ENCODE measurements at regions not wholly inside any gene's neighbourhood (a gene's known extent, or its start where the extent isn't known, plus 50 kb on each side); places are given as distances from the start of the nearest gene placed in this dataset.

- no peaks in the 10 kb centered on the region for H3K4me1 ChIP-seq (ENCODE audit: control insufficient read depth in 4 of 4, insufficient read depth in 4 of 4, low read length in 3 of 4)
- no peak for DNase-seq (ENCODE audit: low spot score)
- H3K9me3 ChIP-seq (ENCODE audit: control insufficient read depth in 4 of 4, low read length in 3 of 4): no peaks in the 10 kb centered on the region
- no peak for TF ChIP-seq ZBTB33 (IDR thresholded peaks at IDR 0.05)
- TF ChIP-seq TAF1 (conservative IDR thresholded peaks at IDR 0.05): no peak
- no peak for TF ChIP-seq GABPA (IDR thresholded peaks at IDR 0.05 in 1 of 2, conservative IDR thresholded peaks at IDR 0.05 in 1 of 2)
- no peaks in the 10 kb centered on the region for H3K27me3 ChIP-seq (ENCODE audit: control insufficient read depth in 4 of 4, insufficient read depth in 4 of 4, low read length in 3 of 4)
- H3K9ac ChIP-seq (ENCODE audit: low read depth in 1 of 2, low read length in 2 of 2): no peak overlapping the region
- H3K36me3 ChIP-seq (ENCODE audit: control insufficient read depth in 4 of 4, insufficient read depth in 3 of 4, low read depth in 1 of 4, low read length in 3 of 4): no peaks in the 10 kb centered on the region
- H3K4me3 ChIP-seq (ENCODE audit: low read depth in 1 of 3, low read length in 3 of 3): no peak overlapping the region
- H3K27ac ChIP-seq (ENCODE audit: low read depth in 1 of 2, low read length in 2 of 2): no peak overlapping the region
Observed at GRCh38 chr2:188138313-188138712, 153.4 kb upstream of the GULP1 start.

- H3K4me1 ChIP-seq (ENCODE audit: control insufficient read depth in 4 of 4, insufficient read depth in 4 of 4, low read length in 3 of 4): no peaks in the 10 kb centered on the region
- no peak for TF ChIP-seq HNF4G (IDR thresholded peaks at IDR 0.05)
- TF ChIP-seq, protein P1, sequence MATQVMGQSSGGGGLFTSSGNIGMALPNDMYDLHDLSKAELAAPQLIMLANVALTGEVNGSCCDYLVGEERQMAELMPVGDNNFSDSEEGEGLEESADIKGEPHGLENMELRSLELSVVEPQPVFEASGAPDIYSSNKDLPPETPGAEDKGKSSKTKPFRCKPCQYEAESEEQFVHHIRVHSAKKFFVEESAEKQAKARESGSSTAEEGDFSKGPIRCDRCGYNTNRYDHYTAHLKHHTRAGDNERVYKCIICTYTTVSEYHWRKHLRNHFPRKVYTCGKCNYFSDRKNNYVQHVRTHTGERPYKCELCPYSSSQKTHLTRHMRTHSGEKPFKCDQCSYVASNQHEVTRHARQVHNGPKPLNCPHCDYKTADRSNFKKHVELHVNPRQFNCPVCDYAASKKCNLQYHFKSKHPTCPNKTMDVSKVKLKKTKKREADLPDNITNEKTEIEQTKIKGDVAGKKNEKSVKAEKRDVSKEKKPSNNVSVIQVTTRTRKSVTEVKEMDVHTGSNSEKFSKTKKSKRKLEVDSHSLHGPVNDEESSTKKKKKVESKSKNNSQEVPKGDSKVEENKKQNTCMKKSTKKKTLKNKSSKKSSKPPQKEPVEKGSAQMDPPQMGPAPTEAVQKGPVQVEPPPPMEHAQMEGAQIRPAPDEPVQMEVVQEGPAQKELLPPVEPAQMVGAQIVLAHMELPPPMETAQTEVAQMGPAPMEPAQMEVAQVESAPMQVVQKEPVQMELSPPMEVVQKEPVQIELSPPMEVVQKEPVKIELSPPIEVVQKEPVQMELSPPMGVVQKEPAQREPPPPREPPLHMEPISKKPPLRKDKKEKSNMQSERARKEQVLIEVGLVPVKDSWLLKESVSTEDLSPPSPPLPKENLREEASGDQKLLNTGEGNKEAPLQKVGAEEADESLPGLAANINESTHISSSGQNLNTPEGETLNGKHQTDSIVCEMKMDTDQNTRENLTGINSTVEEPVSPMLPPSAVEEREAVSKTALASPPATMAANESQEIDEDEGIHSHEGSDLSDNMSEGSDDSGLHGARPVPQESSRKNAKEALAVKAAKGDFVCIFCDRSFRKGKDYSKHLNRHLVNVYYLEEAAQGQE (IDR thresholded peaks at IDR 0.05): no peak
- no peak for TF ChIP-seq FOXA2 (IDR thresholded peaks at IDR 0.05)
- no peaks in the 10 kb centered on the region for H3K36me3 ChIP-seq (ENCODE audit: control insufficient read depth in 4 of 4, insufficient read depth in 3 of 4, low read depth in 1 of 4, low read length in 3 of 4)
- H3K27me3 ChIP-seq (ENCODE audit: control insufficient read depth in 4 of 4, insufficient read depth in 4 of 4, low read length in 3 of 4): no peaks in the 10 kb centered on the region
- no peak overlapping the region for H3K4me3 ChIP-seq (ENCODE audit: low read depth in 1 of 3, low read length in 3 of 3)
- no peak for DNase-seq (ENCODE audit: low spot score)
- H3K9me3 ChIP-seq (ENCODE audit: control insufficient read depth in 4 of 4, low read length in 3 of 4): no peaks in the 10 kb centered on the region
- no peak overlapping the region for H3K9ac ChIP-seq (ENCODE audit: low read depth in 1 of 2, low read length in 2 of 2)
- no peak overlapping the region for H3K27ac ChIP-seq (ENCODE audit: low read depth in 1 of 2, low read length in 2 of 2)
Observed at GRCh38 chr2:188142088-188142487, 149.6 kb upstream of the GULP1 start.

GRCh38 chr2:188142636-188143295, 148.9 kb upstream of the GULP1 start:
- no peak for DNase-seq (ENCODE audit: low spot score)
- no peaks in the 10 kb centered on the region for H3K27me3 ChIP-seq (ENCODE audit: control insufficient read depth in 4 of 4, insufficient read depth in 4 of 4, low read length in 3 of 4)
- 58% methylated on average over 3 of the region's 3 CpGs for WGBS
- H3K9me3 ChIP-seq (ENCODE audit: control insufficient read depth in 4 of 4, low read length in 3 of 4): no peaks in the 10 kb centered on the region
- H3K4me1 ChIP-seq (ENCODE audit: control insufficient read depth in 4 of 4, insufficient read depth in 4 of 4, low read length in 3 of 4): no peaks in the 10 kb centered on the region
- no peaks in the 10 kb centered on the region for H3K36me3 ChIP-seq (ENCODE audit: control insufficient read depth in 4 of 4, insufficient read depth in 3 of 4, low read depth in 1 of 4, low read length in 3 of 4)
- no peak overlapping the region for H3K9ac ChIP-seq (ENCODE audit: low read depth in 1 of 2, low read length in 2 of 2)
- H3K4me3 ChIP-seq (ENCODE audit: low read depth in 1 of 3, low read length in 3 of 3): no peak overlapping the region
- H3K27ac ChIP-seq (ENCODE audit: low read depth in 1 of 2, low read length in 2 of 2): no peak overlapping the region
- no peak for TF ChIP-seq FOXA2 (IDR thresholded peaks at IDR 0.05)
- TF ChIP-seq HNF4G (IDR thresholded peaks at IDR 0.05): no peak
- no peak for TF ChIP-seq GABPA (IDR thresholded peaks at IDR 0.05 in 1 of 2, conservative IDR thresholded peaks at IDR 0.05 in 1 of 2)
- TF ChIP-seq RXRA (IDR thresholded peaks at IDR 0.05): no peak
- no peak for TF ChIP-seq CTCF (IDR thresholded peaks at IDR 0.05; ENCODE audit: low read depth, low read length, missing input control)
- TF ChIP-seq HNF4A (conservative IDR thresholded peaks at IDR 0.05): no peak
- no peak for TF ChIP-seq RAD21 (IDR thresholded peaks at IDR 0.05)
- TF ChIP-seq SP1 (IDR thresholded peaks at IDR 0.05): no peak
- TF ChIP-seq EGR1 (IDR thresholded peaks at IDR 0.05; ENCODE audit: low read depth in 2 of 2): no peak
- TF ChIP-seq JUND (IDR thresholded peaks at IDR 0.05): no peak
- no peak for TF ChIP-seq YY1 (IDR thresholded peaks at IDR 0.05)
- no peak for TF ChIP-seq NR2F2 (IDR thresholded peaks at IDR 0.05)
- TF ChIP-seq, protein P1 (IDR thresholded peaks at IDR 0.05): no peak

Measured in liver (tissue), 8 donors.